ENCODE measurements at regions not wholly inside any gene's neighbourhood (a gene's known extent, or its start where the extent isn't known, plus 50 kb on each side); places are given as distances from the start of the nearest gene placed in this dataset.
"Not testable (repeated sequence)": the region's sequence is repeated elsewhere in the genome, so short reads cannot be mapped to it uniquely, and the experiment has no call there.

DNA sequence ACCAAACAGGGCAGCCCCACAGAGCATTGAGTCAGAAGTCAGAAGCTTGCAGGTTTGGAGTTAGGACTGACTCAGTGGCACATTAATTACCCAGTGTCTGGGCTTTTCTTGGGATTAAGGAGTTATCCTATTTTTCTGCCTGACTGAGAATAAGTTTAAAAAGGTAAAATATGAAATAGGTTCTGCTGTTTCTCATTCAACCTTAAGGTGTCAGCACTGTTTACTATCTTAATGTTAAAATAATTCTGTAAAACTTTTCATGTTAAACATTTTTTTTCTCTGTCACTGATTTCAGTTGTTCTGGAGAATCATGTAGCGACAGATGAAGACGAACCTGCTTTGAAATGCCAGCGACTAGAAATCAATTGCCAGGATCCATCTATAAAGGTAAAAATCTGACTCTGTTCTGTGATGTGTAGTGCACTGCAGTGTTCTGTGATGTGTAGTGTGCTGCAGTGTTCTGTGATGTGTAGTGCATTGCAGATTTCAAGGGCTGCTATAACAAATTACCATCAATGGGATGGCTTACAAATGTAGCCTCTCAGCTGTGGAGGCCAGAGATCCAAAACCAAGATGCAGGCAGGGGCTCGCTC, 128.0 kb downstream of the LAT start:
- no peak for ATAC-seq
- H3K9me3 ChIP-seq: no peaks in the 10 kb centered on the region
- H3K4me1 ChIP-seq: peaks cover 8% of the 10 kb centered on the region
- no peaks in the 10 kb centered on the region for H3K27me3 ChIP-seq
- H3K36me3 ChIP-seq (replicated peaks in 1 of 2; ENCODE audit: insufficient read depth in 1 of 2, low read depth in 2 of 2): no peaks in the 10 kb centered on the region
- DNase-seq: no peak
- TF ChIP-seq POLR2A (IDR thresholded peaks at IDR 0.05): no peak
- TF ChIP-seq, protein P1, sequence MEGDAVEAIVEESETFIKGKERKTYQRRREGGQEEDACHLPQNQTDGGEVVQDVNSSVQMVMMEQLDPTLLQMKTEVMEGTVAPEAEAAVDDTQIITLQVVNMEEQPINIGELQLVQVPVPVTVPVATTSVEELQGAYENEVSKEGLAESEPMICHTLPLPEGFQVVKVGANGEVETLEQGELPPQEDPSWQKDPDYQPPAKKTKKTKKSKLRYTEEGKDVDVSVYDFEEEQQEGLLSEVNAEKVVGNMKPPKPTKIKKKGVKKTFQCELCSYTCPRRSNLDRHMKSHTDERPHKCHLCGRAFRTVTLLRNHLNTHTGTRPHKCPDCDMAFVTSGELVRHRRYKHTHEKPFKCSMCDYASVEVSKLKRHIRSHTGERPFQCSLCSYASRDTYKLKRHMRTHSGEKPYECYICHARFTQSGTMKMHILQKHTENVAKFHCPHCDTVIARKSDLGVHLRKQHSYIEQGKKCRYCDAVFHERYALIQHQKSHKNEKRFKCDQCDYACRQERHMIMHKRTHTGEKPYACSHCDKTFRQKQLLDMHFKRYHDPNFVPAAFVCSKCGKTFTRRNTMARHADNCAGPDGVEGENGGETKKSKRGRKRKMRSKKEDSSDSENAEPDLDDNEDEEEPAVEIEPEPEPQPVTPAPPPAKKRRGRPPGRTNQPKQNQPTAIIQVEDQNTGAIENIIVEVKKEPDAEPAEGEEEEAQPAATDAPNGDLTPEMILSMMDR (IDR thresholded peaks at IDR 0.05): no peak
- no peak overlapping the region for H3K4me3 ChIP-seq
- intact Hi-C loops (cut with DNase I): no loop called here
- WGBS, 2 donors: 73 to 93% methylated on average over 4 of the region's 4 CpGs
- no peak overlapping the region for H3K27ac ChIP-seq

DNA sequence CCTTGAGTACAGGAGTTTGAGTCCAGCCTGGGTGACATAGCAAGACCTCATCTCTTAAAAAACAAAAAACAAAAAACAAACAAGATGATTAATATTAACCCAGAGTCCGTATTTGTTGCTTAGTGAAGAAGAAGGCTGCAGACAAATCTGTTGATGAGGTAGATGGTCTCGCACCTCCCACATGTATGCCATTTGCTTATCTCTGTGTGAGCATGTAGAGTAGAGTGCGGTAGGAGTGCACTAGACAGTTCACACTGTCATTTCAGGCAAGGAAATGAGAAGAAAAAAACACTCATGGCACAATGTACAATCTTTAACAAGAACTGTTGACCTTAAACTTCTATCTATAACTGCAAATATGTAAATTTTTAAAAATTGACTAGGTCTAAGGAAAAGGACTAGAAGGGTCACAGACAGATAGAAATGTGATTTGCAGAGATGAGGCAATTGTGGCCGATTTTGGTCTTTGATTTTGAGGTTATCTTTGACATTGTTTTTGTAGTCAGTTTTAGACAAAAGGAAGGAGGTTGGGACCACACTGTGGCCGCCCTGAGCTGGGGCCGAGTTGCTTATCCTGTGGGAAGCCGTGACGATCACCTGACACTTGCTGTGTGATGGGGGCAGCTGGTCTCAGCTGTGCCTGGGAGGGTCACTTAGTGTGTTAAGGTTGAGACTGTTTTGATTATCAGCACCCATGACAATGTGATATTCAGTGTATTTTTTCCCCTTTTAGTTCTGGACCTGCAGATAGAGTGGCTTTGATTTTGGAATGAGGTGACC, 127.2 kb downstream of the LAT start:
- WGBS, 2 donors: 50 to 54% methylated on average over 8 of the region's 8 CpGs
- H3K4me3 ChIP-seq; H3K36me3 ChIP-seq (replicated peaks in 1 of 2; ENCODE audit: insufficient read depth in 1 of 2, low read depth in 2 of 2); intact Hi-C loops (cut with DNase I); DNase-seq; H3K9me3 ChIP-seq; H3K27me3 ChIP-seq; H3K4me1 ChIP-seq; ATAC-seq; H3K27ac ChIP-seq: not testable (repeated sequence)

DNA sequence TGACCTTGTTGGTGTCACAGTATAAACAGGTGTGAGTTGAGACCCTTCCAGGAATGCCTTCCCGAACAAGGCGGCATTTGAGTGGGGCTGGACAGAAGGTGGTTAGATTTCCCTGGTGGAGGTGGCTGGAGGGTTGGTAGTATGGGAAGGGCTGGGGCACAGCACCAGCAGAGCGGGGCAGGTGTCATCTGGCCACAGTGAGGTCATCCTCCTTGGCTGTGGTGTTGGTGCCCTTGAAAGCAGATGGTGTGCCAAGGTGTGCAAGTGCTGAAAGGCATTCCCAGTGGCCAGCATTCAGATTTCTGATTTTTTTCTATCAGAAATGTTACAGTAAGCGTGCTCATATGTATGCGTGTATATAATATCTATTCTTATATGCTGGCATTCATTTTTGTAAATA, 126.6 kb downstream of the LAT start:
- H3K27ac ChIP-seq: no peak overlapping the region
- ATAC-seq: peak; percentile 62
- H3K9me3 ChIP-seq: no peaks in the 10 kb centered on the region
- peaks cover 0 to 4% of the 10 kb centered on the region in 2 donors for H3K27me3 ChIP-seq
- no peak overlapping the region for H3K4me3 ChIP-seq
- H3K36me3 ChIP-seq (replicated peaks in 1 of 2; ENCODE audit: insufficient read depth in 1 of 2, low read depth in 2 of 2): no peaks in the 10 kb centered on the region
- intact Hi-C loops (cut with DNase I): no loop called here
- 51 to 60% methylated on average over 5 of the region's 5 CpGs for WGBS, 2 donors
- peak; percentile 29 to 56 (median 42) for DNase-seq
- peaks cover 8% of the 10 kb centered on the region for H3K4me1 ChIP-seq
- no peak for TF ChIP-seq POLR2A (IDR thresholded peaks at IDR 0.05)
- TF ChIP-seq, protein P1 (IDR thresholded peaks at IDR 0.05): no peak

DNA sequence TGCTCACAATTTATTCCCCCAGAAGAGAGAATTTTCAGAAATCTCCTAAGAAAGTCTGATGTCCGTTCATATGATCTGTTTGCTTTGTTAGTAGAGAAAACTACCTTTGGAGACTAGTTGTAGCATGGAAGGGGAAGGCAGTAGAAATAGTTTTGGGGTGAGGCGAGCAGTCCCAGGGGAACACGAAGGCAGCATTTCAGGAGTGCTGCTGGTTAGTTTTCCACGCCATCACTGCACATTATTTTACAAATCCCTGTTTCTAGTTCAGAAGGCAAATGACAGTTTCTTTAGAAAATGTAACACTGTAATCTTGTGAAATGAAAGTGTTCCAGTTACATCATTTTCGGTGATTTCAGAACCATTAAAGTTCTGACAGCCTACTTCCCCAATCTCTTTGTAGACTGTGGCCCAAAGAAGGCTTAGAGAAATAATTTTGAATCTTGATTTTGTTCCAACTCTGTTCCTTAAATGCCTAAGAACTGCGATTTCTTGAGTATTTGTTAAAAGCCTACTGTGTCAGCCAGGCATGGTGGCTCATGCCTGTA, 123.8 kb downstream of the LAT start:
- ATAC-seq; DNase-seq; H3K27me3 ChIP-seq; H3K9me3 ChIP-seq; H3K4me1 ChIP-seq; H3K4me3 ChIP-seq; H3K36me3 ChIP-seq (replicated peaks in 1 of 2; ENCODE audit: insufficient read depth in 1 of 2, low read depth in 2 of 2); intact Hi-C loops (cut with DNase I); H3K27ac ChIP-seq: not testable (repeated sequence)
- WGBS, 2 donors: 62 to 76% methylated on average over 5 of the region's 6 CpGs

DNA sequence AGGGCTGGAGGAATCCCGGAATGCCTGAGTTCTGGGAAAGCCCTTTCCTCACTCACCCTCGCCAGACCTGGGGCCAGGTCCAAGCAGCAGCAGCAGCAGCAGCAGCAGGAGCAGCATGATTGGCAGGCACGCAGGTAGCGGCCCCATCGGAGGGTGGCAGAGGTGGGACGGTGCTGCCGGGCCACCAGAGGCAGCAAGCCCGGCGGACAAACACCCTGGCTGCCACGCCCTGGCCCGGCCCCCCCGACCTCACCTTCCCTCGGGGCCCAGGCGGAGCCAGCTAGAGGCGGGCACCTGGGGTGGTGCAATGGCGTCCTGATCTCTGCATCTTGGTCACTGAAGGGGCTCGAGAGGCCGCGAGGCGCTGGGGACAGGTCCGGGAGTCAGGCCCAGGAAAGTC, 122.4 kb downstream of the LAT start:
- Histone ChIP-seq H3K4me1 (no peaks in the 10 kb centered on the region), H3K36me3 (replicated peaks in 1 of 2; ENCODE audit: insufficient read depth in 1 of 2, low read depth in 2 of 2) (no peaks in the 10 kb centered on the region), H3K27me3 (peaks cover 0 to 4% of the 10 kb centered on the region in 2 donors), H3K9me3 (no peaks in the 10 kb centered on the region), H3K4me3 (no peak overlapping the region), H3K27ac (no peak overlapping the region)
- intact Hi-C loops (cut with DNase I): no loop called here
- TF ChIP-seq, protein P1 (IDR thresholded peaks at IDR 0.05): no peak
- TF ChIP-seq POLR2A (IDR thresholded peaks at IDR 0.05): no peak
- no peak for DNase-seq
- no peak for ATAC-seq
- 23 to 27% methylated on average over 15 to 21 of the region's 21 CpGs for WGBS, 2 donors

DNA sequence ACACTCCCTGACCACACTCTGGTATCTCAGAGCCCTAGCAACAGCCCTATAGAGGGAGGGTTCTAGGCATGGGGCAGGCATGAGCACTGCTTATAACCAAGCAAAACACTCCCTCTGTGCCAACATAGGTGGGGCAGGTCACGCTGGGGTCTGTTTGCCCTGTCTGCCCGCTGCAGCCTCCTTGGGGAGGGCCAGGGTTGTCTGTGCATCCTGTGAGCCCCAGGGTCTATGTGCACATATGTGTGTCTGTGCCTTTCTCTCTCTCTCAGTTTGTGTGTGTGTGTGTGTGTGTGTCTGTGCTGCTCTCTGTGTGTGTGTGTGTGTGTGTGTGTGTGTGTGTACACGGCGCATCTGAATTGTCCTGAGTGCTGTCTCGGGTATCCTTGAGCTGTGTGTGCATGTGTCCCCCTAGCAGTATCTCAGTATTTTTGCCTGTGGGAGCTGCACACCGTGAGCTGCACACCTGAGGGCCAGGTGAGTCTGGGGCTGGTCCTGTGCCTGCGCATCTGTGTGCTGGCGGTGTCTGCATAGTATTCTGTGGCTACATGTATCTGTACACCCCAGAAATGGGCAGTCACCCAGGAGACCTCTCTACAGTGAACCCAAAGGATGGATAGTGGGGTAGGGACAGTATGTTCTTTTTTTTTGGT, 121.5 kb downstream of the LAT start:
- H3K27me3 ChIP-seq; H3K27ac ChIP-seq; H3K9me3 ChIP-seq; H3K4me1 ChIP-seq; H3K4me3 ChIP-seq; intact Hi-C loops (cut with DNase I); DNase-seq; H3K36me3 ChIP-seq (replicated peaks in 1 of 2; ENCODE audit: insufficient read depth in 1 of 2, low read depth in 2 of 2); ATAC-seq: not testable (repeated sequence)
- WGBS, 2 donors: 63% methylated on average over 5 of the region's 8 CpGs; no CpG with 5 or more reads in 1 of the 2 donors

DNA sequence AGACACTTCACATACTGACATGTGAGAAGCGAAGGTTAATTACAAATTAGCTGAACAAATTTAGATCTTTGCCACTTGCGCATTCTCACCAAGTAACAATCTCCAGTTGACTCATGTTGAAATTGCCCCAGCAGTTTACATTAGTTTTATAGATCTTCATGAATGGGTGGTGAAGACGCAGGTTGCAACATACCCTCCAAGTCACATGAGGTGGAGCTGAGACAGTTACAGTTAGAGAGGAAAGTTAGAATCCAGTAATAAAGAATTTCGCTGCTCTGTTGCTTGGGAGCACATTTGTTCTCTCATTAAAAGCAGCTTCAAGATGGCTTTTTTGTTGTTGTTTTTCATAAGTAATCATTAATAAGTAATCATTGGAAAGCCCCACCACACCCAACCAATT, 119.7 kb downstream of the LAT start:
- ATAC-seq; H3K36me3 ChIP-seq (replicated peaks in 1 of 2; ENCODE audit: insufficient read depth in 1 of 2, low read depth in 2 of 2); DNase-seq; intact Hi-C loops (cut with DNase I); H3K27ac ChIP-seq; H3K4me3 ChIP-seq; H3K9me3 ChIP-seq; H3K27me3 ChIP-seq; H3K4me1 ChIP-seq: not testable (repeated sequence)
- whole genome bisulfite sequencing, 2 donors: 52 to 88% methylated on average over 1 to 2 of the region's 4 CpGs

DNA sequence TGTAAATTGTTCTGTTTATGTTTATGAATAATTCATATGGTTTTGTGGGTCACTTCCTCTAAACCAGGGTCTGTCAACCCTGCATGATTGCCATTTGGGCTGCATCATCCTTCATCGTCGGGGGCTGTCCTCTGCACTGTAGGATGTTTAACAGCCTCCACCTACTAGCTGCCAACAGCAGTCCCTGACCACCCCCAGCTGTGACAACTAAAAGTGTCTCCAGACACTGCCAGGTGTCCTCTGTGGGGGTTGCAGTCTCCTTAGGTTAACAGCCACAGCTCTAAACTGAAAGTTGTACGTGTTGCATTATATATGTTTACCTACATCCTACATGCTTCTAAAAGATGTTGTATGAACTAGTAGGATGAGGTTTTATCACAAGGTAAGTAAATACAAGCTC, 113.1 kb downstream of the LAT start:
- DNase-seq; H3K4me1 ChIP-seq; ATAC-seq; intact Hi-C loops (cut with DNase I); H3K9me3 ChIP-seq; H3K27ac ChIP-seq; H3K36me3 ChIP-seq (replicated peaks in 1 of 2; ENCODE audit: insufficient read depth in 1 of 2, low read depth in 2 of 2); H3K4me3 ChIP-seq; H3K27me3 ChIP-seq: not testable (repeated sequence)
- 40 to 44% methylated on average over 1 of the region's 3 CpGs for WGBS, 2 donors

Measured in body of pancreas (tissue), 4 donors.